GM12878 (cell line): ENCODE measurements at regions not wholly inside any gene's neighbourhood (a gene's known extent, or its start where the extent isn't known, plus 50 kb on each side); places are given as distances from the start of the nearest gene placed in this dataset.

Source experiments
- NR2C2 ChIP-seq: IDR thresholded peaks from 2 replicates; pipeline ENCODE4 v1.6.1; 2011; ENCODE audit warnings: borderline replicate concordance, low read depth; ENCODE audit not compliant: control insufficient read depth, insufficient read length
- TAF1 ChIP-seq: IDR thresholded peaks from 2 replicates; pipeline ENCODE4 v1.6.1; 2011; ENCODE audit warnings: mild to moderate bottlenecking, low read depth, low read length, borderline replicate concordance
- TF ChIP-seq, protein P1 (sequence below), 3 experiments: IDR thresholded peaks in 2 of 3; conservative IDR thresholded peaks in 1 of 3; 2 replicates each; pipeline ENCODE4 v1.5.1; 2011; ENCODE audit warnings: low read depth in 3 of 3, low read length in 3 of 3, mild to moderate bottlenecking in 3 of 3, control low read depth in 2 of 3, moderate library complexity in 2 of 3, inconsistent platforms in 1 of 3, mixed read lengths in 1 of 3; ENCODE audit not compliant: control insufficient read depth in 2 of 3, insufficient read depth in 1 of 3; ENCODE audit errors: extremely low read depth in 1 of 3

DNA sequence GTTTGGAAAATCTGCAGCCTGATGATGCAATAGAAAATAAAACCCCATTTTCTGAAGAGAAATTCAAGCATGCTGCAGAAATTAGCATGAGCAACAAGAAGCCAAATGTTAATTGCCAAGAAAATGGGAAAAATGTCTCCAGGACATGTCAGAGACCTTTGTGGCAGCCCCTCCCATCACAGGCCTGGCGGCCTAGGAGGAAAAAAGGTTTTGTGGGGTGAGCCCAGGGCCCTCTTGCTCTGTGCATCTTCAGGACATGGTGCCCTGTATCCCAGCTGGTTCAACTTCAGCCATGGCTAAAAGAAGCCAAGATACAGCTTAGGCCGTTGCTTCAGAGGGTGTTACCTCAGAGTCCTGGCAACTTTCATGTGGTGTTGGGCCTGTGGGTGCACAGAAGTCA, 775.5 kb upstream of the SEL1L start:
- TF ChIP-seq, protein P1, sequence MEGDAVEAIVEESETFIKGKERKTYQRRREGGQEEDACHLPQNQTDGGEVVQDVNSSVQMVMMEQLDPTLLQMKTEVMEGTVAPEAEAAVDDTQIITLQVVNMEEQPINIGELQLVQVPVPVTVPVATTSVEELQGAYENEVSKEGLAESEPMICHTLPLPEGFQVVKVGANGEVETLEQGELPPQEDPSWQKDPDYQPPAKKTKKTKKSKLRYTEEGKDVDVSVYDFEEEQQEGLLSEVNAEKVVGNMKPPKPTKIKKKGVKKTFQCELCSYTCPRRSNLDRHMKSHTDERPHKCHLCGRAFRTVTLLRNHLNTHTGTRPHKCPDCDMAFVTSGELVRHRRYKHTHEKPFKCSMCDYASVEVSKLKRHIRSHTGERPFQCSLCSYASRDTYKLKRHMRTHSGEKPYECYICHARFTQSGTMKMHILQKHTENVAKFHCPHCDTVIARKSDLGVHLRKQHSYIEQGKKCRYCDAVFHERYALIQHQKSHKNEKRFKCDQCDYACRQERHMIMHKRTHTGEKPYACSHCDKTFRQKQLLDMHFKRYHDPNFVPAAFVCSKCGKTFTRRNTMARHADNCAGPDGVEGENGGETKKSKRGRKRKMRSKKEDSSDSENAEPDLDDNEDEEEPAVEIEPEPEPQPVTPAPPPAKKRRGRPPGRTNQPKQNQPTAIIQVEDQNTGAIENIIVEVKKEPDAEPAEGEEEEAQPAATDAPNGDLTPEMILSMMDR (IDR thresholded peaks at IDR 0.05 in 2 of 3, conservative IDR thresholded peaks at IDR 0.05 in 1 of 3; ENCODE audit: control insufficient read depth in 2 of 3, extremely low read depth in 1 of 3, insufficient read depth in 1 of 3, low read depth in 3 of 3, low read length in 3 of 3): no peak
- no peak for TF ChIP-seq TAF1
- no peak for TF ChIP-seq NR2C2
